SHP77 (cell line): ENCODE measurements at regions not wholly inside any gene's neighbourhood (a gene's known extent, or its start where the extent isn't known, plus 50 kb on each side); places are given as distances from the start of the nearest gene placed in this dataset.
"Not testable (repeated sequence)": the region's sequence is repeated elsewhere in the genome, so short reads cannot be mapped to it uniquely, and the experiment has no call there.

Experiments used
- DNase-seq, 2 experiments: peaks; one replicate each; lab custom pipeline; 2025; lab: John Stamatoyannopoulos, UW

GRCh38 chr12:87092421-87092820 lies 836.2 kb upstream of the MGAT4C start:
- no peak for DNase-seq

GRCh38 chr12:87086118-87086891 lies 830.1 kb upstream of the MGAT4C start:
- DNase-seq, result peak; percentile 3 to 16

DNA sequence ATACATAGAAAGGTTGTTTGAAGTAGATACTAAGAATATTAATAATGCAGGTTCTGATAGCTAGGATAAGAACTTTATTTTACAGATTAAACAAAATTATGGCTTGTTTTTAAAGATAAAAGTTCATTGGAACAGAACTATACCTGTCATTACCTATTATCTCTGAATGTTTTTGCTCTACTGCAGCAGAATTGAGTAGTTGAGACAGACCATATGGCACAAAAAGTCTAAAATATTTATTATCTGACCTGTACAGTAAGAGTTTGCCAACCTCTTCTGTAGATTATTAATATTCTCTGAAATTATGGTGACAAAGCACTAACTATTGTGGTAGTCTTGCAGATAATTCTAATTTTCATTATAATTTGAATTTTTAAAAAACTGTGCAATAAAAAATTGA lies 829.1 kb upstream of the MGAT4C start:
- no peak for DNase-seq

GRCh38 chr12:87082756-87083155 lies 826.6 kb upstream of the MGAT4C start:
- no peak for DNase-seq

- DNase-seq, result no peak
Measured at GRCh38 chr12:87074781-87075180, 818.6 kb upstream of the MGAT4C start.

GRCh38 chr12:87066326-87066725 lies 810.1 kb upstream of the MGAT4C start:
- DNase-seq, result no peak

GRCh38 chr12:87059231-87059630 lies 803.0 kb upstream of the MGAT4C start:
- no peak for DNase-seq

GRCh38 chr12:87054226-87054625 lies 798.0 kb upstream of the MGAT4C start:
- DNase-seq, result no peak

- no peak for DNase-seq
Measured at GRCh38 chr12:87051621-87052020, 795.4 kb upstream of the MGAT4C start.

GRCh38 chr12:87047691-87048090 lies 791.5 kb upstream of the MGAT4C start:
- no peak for DNase-seq

GRCh38 chr12:87039536-87039935 lies 783.3 kb upstream of the MGAT4C start:
- DNase-seq, result no peak

- no peak for DNase-seq
Measured at GRCh38 chr12:87038098-87038497, 781.9 kb upstream of the MGAT4C start.

GRCh38 chr12:87025976-87026375 lies 769.8 kb upstream of the MGAT4C start:
- no peak for DNase-seq

GRCh38 chr12:87021400-87021799 lies 765.2 kb upstream of the MGAT4C start:
- no peak for DNase-seq

DNA sequence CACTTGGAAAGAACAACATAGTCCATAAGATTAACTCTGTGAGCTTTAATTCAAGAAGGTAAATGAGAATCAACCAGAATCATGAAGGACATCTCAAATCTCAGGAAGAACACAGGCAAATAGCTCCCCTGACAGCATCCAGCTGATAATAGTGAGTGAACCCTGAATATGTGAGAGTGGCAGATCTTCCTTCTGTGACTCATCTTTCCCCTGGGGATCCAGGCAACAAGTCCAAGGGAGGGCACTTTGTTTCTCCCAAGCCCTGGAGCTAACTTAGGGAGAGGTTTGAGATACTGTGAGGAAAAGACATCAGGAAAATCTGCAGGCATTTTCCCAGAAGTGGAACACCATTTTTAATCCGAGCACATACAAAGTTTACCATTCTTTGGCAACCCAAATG lies 763.9 kb upstream of the MGAT4C start:
- DNase-seq, result no peak

GRCh38 chr12:87015352-87015751 lies 759.2 kb upstream of the MGAT4C start:
- DNase-seq, result no peak

DNA sequence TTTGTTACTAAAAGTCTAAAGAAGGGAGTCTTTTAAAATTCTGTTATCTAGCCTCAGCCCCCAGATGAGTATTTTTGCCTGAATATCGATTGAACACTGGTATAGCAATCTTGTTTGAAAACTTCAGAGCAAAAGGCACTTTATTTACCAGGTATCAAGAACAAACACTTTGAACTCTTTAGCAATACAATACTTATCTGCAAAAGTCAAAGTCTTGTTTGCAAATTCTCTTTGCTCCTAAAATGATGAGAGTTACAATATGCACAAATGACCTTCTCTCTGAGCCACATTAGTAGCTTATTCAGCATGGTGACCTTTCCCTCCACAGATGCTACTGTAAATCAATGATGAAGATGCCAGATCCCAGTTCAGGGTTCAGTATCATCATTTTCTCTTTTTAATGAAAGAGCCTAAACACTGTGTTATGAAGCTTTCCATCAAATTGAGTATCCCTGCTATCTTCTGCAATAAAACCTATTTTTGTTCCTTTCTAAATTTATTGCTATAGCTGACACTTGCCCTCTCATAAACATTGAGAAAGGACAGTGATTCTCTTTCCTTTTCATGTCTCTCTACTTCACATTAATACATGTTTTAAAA lies 752.7 kb upstream of the MGAT4C start:
- no peak for DNase-seq

DNA sequence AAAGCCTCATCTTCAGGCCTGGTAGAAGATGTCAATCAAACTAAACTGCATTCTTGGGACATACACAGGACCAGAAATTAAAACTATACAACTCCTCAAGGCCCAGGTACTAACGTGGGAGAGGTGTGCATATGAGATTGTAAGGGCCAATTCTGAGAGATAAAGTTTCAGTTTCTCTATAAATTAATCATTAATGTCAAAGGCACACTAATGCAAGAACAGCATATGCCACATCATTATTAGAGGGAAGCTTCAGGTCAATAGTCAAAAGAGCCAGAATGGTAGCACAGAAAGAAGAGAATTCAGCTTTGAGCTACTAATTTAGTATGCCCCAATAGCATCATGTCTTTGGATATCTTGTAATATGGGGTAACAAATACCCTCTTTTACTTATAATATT lies 744.9 kb upstream of the MGAT4C start:
- DNase-seq, result no peak

DNA sequence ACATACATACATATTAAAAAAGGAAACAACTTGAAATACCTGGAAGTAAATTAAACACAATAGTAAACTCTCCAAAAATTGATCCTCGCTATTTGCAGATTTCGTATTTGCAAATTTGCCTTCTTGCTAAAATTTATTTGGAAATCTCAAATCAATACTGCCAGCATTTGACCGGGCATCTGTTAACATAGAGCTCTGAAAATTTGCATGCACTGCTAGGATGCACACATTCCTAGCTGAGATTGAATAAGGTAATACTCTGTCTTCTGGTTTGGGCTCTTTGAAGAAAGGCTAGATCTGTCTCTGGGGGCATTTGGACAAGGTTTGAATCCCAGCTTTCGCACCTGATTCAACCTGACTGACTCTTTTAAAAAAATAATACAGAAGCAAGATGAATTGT lies 729.1 kb upstream of the MGAT4C start:
- no peak for DNase-seq

DNA sequence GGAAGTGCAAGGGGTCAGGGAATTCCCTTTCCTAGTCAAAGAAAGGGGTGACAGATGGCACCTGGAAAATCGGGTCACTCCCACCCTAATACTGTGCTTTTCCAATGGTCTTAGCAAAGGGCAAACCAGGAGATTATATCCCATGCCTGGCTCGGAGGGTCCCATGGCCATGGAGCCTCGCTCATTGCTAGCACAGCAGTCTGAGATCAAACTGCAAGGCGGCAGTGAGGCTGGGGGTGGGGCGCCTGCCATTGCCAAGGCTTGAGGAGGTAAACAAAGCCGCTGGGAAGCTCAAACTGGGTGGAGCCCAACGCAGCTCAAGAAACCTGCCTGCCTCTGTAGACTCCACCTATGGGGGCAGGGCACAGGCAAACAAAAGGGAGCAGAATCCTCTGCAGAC lies 714.4 kb upstream of the MGAT4C start:
- DNase-seq, result not testable (repeated sequence)

- no peak for DNase-seq
Measured at GRCh38 chr12:86959766-86960458, 703.7 kb upstream of the MGAT4C start.

GRCh38 chr12:86950444-86950843 lies 694.3 kb upstream of the MGAT4C start:
- DNase-seq, result peak; percentile 4 to 8

- DNase-seq, result no peak
Measured at GRCh38 chr12:86950043-86950442, 693.9 kb upstream of the MGAT4C start.
